Ascending aorta (tissue), 2 donors: ENCODE measurements at regions not wholly inside any gene's neighbourhood (a gene's known extent, or its start where the extent isn't known, plus 50 kb on each side); places are given as distances from the start of the nearest gene placed in this dataset.

Experiments used
- DNase-seq, 2 donors: peaks; one replicate each; pipeline ENCODE4 v3.0.0-alpha.2; 2019; ENCODE audit warnings: low spot score in 2 of 2
- H3K27ac ChIP-seq, 2 donors: fragments of 200-600 bp; sonication (generic); one replicate each; pipeline ENCODE4 v1.5.1; 2016 to 2017; ENCODE audit warnings: mild to moderate bottlenecking in 1 of 2
- H3K27me3 ChIP-seq: fragments of 200-600 bp; sonication (generic); one replicate; pipeline ENCODE4 v1.5.1; 2017
- H3K36me3 ChIP-seq, 2 donors: fragments of 200-600 bp; sonication (generic); one replicate each; pipeline ENCODE4 v1.5.1; 2016
- H3K4me1 ChIP-seq, 2 donors: fragments of 200-600 bp; sonication (generic); one replicate each; pipeline ENCODE4 v1.5.1; 2016 to 2017; ENCODE audit warnings: mild to moderate bottlenecking in 1 of 2
- H3K4me3 ChIP-seq, 2 donors: fragments of 200-600 bp; sonication (generic); one replicate each; pipeline ENCODE4 v1.5.1; 2016 to 2017; ENCODE audit warnings: mild to moderate bottlenecking in 1 of 2
- H3K9me3 ChIP-seq, 2 donors: fragments of 200-600 bp; sonication (generic); one replicate each; pipeline ENCODE4 v1.5.1; 2016
- intact Hi-C: fragments of 100-400 bp; cut with DNase I; formaldehyde crosslinking; loops from one replicate; pipeline ENCODE4 v1.15.1; 2023
- TF ChIP-seq, protein P1 (sequence below), 3 experiments: fragments of 200-600 bp in 2 of 3; fragments of 450-650 bp in 1 of 3; sonication (generic) in 2 of 3; IDR thresholded peaks; one replicate each; pipeline ENCODE4 v1.5.1; 2016 to 2019; ENCODE audit warnings: antibody characterized with exemption in 3 of 3, mild to moderate bottlenecking in 1 of 3, moderate library complexity in 1 of 3

GRCh38 chr15:37481126-37481525 lies 380.8 kb upstream of the MEIS2 start:
- TF ChIP-seq, protein P1, sequence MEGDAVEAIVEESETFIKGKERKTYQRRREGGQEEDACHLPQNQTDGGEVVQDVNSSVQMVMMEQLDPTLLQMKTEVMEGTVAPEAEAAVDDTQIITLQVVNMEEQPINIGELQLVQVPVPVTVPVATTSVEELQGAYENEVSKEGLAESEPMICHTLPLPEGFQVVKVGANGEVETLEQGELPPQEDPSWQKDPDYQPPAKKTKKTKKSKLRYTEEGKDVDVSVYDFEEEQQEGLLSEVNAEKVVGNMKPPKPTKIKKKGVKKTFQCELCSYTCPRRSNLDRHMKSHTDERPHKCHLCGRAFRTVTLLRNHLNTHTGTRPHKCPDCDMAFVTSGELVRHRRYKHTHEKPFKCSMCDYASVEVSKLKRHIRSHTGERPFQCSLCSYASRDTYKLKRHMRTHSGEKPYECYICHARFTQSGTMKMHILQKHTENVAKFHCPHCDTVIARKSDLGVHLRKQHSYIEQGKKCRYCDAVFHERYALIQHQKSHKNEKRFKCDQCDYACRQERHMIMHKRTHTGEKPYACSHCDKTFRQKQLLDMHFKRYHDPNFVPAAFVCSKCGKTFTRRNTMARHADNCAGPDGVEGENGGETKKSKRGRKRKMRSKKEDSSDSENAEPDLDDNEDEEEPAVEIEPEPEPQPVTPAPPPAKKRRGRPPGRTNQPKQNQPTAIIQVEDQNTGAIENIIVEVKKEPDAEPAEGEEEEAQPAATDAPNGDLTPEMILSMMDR (IDR thresholded peaks at IDR 0.05), result no peak
- H3K27me3 ChIP-seq, result no peaks in the 10 kb centered on the region

GRCh38 chr15:37483779-37484178 lies 383.4 kb upstream of the MEIS2 start:
- TF ChIP-seq, protein P1 (IDR thresholded peaks at IDR 0.05), result no peak
- Histone ChIP-seq H3K36me3 (no peaks in the 10 kb centered on the region), H3K9me3 (no peaks in the 10 kb centered on the region), H3K27ac (no peak overlapping the region), H3K4me3 (no peak overlapping the region), H3K27me3 (no peaks in the 10 kb centered on the region), H3K4me1 (no peaks in the 10 kb centered on the region)
- no peak for DNase-seq
- intact Hi-C loops, result no loop called here

More at GRCh38 chr15:37481126-37481525, 380.8 kb upstream of the MEIS2 start:
- Histone ChIP-seq H3K36me3 (no peaks in the 10 kb centered on the region), H3K27ac (no peak overlapping the region), H3K4me1 (no peaks in the 10 kb centered on the region), H3K9me3 (no peaks in the 10 kb centered on the region), H3K4me3 (no peak overlapping the region)
- no peak for DNase-seq
- intact Hi-C loops, result no loop called here

GRCh38 chr15:37485056-37485455 lies 384.7 kb upstream of the MEIS2 start:
- no peak overlapping the region for H3K4me3 ChIP-seq
- H3K27ac ChIP-seq, result no peak overlapping the region
- no peaks in the 10 kb centered on the region for H3K27me3 ChIP-seq
- H3K4me1 ChIP-seq, result no peaks in the 10 kb centered on the region
- intact Hi-C loops, result no loop called here
- H3K36me3 ChIP-seq, result no peaks in the 10 kb centered on the region
- DNase-seq, result no peak
- H3K9me3 ChIP-seq, result no peaks in the 10 kb centered on the region
- TF ChIP-seq, protein P1 (IDR thresholded peaks at IDR 0.05), result no peak

GRCh38 chr15:37490707-37491106 lies 390.4 kb upstream of the MEIS2 start:
- TF ChIP-seq, protein P1 (IDR thresholded peaks at IDR 0.05), result no peak
- Histone ChIP-seq H3K4me3 (no peak overlapping the region), H3K27ac (no peak overlapping the region), H3K36me3 (no peaks in the 10 kb centered on the region), H3K27me3 (no peaks in the 10 kb centered on the region), H3K4me1 (no peaks in the 10 kb centered on the region), H3K9me3 (no peaks in the 10 kb centered on the region)
- intact Hi-C loops, result no loop called here
- DNase-seq, result no peak

GRCh38 chr15:37516621-37517020 lies 416.3 kb upstream of the MEIS2 start:
- Histone ChIP-seq H3K36me3 (no peaks in the 10 kb centered on the region), H3K4me3 (no peak overlapping the region), H3K27me3 (no peaks in the 10 kb centered on the region), H3K4me1 (no peaks in the 10 kb centered on the region), H3K9me3 (no peaks in the 10 kb centered on the region), H3K27ac (no peak overlapping the region)
- TF ChIP-seq, protein P1 (IDR thresholded peaks at IDR 0.05), result no peak
- intact Hi-C loops, result no loop called here
- DNase-seq, result no peak
